ENCODE measurements at regions not wholly inside any gene's neighbourhood (a gene's known extent, or its start where the extent isn't known, plus 50 kb on each side); places are given as distances from the start of the nearest gene placed in this dataset.

- TF ChIP-seq, protein P1, sequence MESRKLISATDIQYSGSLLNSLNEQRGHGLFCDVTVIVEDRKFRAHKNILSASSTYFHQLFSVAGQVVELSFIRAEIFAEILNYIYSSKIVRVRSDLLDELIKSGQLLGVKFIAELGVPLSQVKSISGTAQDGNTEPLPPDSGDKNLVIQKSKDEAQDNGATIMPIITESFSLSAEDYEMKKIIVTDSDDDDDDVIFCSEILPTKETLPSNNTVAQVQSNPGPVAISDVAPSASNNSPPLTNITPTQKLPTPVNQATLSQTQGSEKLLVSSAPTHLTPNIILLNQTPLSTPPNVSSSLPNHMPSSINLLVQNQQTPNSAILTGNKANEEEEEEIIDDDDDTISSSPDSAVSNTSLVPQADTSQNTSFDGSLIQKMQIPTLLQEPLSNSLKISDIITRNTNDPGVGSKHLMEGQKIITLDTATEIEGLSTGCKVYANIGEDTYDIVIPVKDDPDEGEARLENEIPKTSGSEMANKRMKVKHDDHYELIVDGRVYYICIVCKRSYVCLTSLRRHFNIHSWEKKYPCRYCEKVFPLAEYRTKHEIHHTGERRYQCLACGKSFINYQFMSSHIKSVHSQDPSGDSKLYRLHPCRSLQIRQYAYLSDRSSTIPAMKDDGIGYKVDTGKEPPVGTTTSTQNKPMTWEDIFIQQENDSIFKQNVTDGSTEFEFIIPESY (IDR thresholded peaks at IDR 0.05) = no peak
- TF ChIP-seq YY1 (IDR thresholded peaks at IDR 0.05; ENCODE audit: low read depth, low read length) = no peak
- TF ChIP-seq MEF2B (IDR thresholded peaks at IDR 0.05; ENCODE audit: partially characterized antibody, poor library complexity, severe bottlenecking) = no peak
- no peak for TF ChIP-seq POU2F2 (IDR thresholded peaks at IDR 0.05; ENCODE audit: borderline replicate concordance, low read depth, low read length)
- TF ChIP-seq REST (IDR thresholded peaks at IDR 0.05; ENCODE audit: low read depth, low read length) = no peak
- TF ChIP-seq MYC (IDR thresholded peaks at IDR 0.05; ENCODE audit: insufficient read depth, insufficient read length, insufficient replicate concordance, low read length, severe bottlenecking) = no peak
- TF ChIP-seq NFIC (IDR thresholded peaks at IDR 0.05; ENCODE audit: low read depth, low read length) = no peak
- no peak for TF ChIP-seq MEF2A (IDR thresholded peaks at IDR 0.05; ENCODE audit: insufficient read depth, low read depth, low read length)
- TF ChIP-seq ZSCAN29 (IDR thresholded peaks at IDR 0.05) = no peak
- TF ChIP-seq RELA (IDR thresholded peaks at IDR 0.05; ENCODE audit: borderline replicate concordance, partially characterized antibody) = no peak
- no peak for TF ChIP-seq MAX (IDR thresholded peaks at IDR 0.05; ENCODE audit: low read depth, low read length)
These were observed 167.1 kb upstream of the PLSCR5 start (continued) for GRCh38 chr3:146772211-146772743.
